T47D (cell line): ENCODE measurements at regions not wholly inside any gene's neighbourhood (a gene's known extent, or its start where the extent isn't known, plus 50 kb on each side); places are given as distances from the start of the nearest gene placed in this dataset.

Experiments used
- DNase-seq, 2 experiments: peaks; one replicate each; pipeline versions ENCODE4 v3.0.0 to v3.0.0-alpha.2; 2011 to 2012; ENCODE audit warnings: low read depth in 1 of 2, low spot score in 1 of 2
- JUND ChIP-seq: IDR thresholded peaks from 2 replicates; pipeline ENCODE4 v1.6.1; 2012; ENCODE audit warnings: low read depth
- in situ Hi-C: cut with HindIII; loops from 2 replicates; pipeline ENCODE4 v1.10.0; 2016; ENCODE audit warnings: low sequenced_read_pairs, low pct_unique_long_range_greater_than_20kb

- in situ Hi-C loops = no loop called here
Observed at GRCh38 chr16:63618896-63619485, 1502.9 kb downstream of the CDH11 start.

GRCh38 chr16:63617990-63618763 lies 1503.7 kb downstream of the CDH11 start:
- TF ChIP-seq JUND = no peak
- in situ Hi-C loops = no loop called here
- DNase-seq = peak in 1 of 2 experiments; percentile 4

More at GRCh38 chr16:63618896-63619485, 1502.9 kb downstream of the CDH11 start:
- DNase-seq = no peak
- no peak for TF ChIP-seq JUND

GRCh38 chr16:63617047-63617989 lies 1504.5 kb downstream of the CDH11 start:
- in situ Hi-C loops = no loop called here
- TF ChIP-seq JUND = no peak
- DNase-seq = no peak

- DNase-seq = no peak
Observed at GRCh38 chr16:63614429-63614828, 1507.4 kb downstream of the CDH11 start.

GRCh38 chr16:63613701-63614100 lies 1508.2 kb downstream of the CDH11 start:
- DNase-seq = no peak
- in situ Hi-C loops = no loop called here
- TF ChIP-seq JUND = no peak

More at GRCh38 chr16:63614429-63614828, 1507.4 kb downstream of the CDH11 start:
- in situ Hi-C loops = no loop called here
- TF ChIP-seq JUND = no peak

GRCh38 chr16:63612462-63613227 lies 1509.2 kb downstream of the CDH11 start:
- no peak for TF ChIP-seq JUND
- in situ Hi-C loops = no loop called here
- no peak for DNase-seq

- TF ChIP-seq JUND = no peak
- in situ Hi-C loops = no loop called here
- no peak for DNase-seq
Observed at GRCh38 chr16:63606778-63607177, 1515.1 kb downstream of the CDH11 start.

- in situ Hi-C loops = no loop called here
- no peak for TF ChIP-seq JUND
- DNase-seq = no peak
Observed at GRCh38 chr16:63602206-63602927, 1519.5 kb downstream of the CDH11 start.

- in situ Hi-C loops = no loop called here
- no peak for DNase-seq
- TF ChIP-seq JUND = no peak
Observed at GRCh38 chr16:63596716-63597115, 1525.1 kb downstream of the CDH11 start.

- in situ Hi-C loops = no loop called here
- no peak for DNase-seq
- no peak for TF ChIP-seq JUND
Observed at GRCh38 chr16:63592852-63593251, 1529.0 kb downstream of the CDH11 start.

GRCh38 chr16:63581570-63581969 lies 1540.3 kb downstream of the CDH11 start:
- no peak for TF ChIP-seq JUND
- no peak for DNase-seq
- in situ Hi-C loops = no loop called here
